ENCODE measurements at regions not wholly inside any gene's neighbourhood (a gene's known extent, or its start where the extent isn't known, plus 50 kb on each side); places are given as distances from the start of the nearest gene placed in this dataset.

DNA sequence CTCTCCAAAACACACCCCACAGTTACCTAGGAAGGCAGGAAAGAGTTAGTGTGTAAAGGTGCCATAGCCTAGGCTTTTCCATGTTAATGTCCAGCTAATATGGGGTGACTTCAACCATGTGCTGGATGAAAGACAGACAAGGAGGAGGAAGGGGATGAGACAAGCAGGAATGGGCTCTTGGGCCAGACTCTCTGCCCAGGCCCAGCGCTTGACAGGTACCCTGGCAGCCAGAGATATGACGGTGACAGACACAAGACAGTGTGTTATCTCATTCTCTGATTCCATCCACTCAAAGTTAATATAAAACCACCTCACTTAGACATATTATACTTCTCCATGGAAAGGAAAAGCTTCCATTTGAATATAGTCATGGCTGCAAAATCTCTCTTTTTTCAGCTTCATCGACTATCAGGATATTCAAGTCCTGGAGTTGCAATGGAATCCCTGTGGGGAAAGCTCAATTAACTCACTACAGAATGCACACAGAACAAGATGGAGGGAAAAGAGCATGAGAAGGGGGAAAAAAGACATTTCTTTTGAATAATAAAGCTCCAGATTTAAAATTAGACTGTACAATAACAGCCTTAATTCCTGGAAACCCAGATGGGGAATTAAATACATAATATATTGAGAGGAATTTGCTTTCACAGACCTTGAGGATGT lies 596.7 kb downstream of the TOX3 start:
- no peaks in the 10 kb centered on the region for H3K9me2 ChIP-seq (ENCODE audit: insufficient read depth)
- 0 out of 2 replicates have a peak overlapping the region, but pooled peaks have one; percentile 20 for H3K4me2 ChIP-seq
- H3K4me3 ChIP-seq = no peak overlapping the region
- H3K36me3 ChIP-seq (ENCODE audit: insufficient read depth) = no peaks in the 10 kb centered on the region
- no peaks in the 10 kb centered on the region for H3K79me2 ChIP-seq (replicated peaks; ENCODE audit: insufficient read depth)
- DNase-seq (ENCODE audit: low spot score) = no peak
- no peaks in the 10 kb centered on the region; the same call in 2 of the 3 replicates for H3K9me3 Mint-ChIP-seq
- H3K27ac Mint-ChIP-seq = no peak overlapping the region; the same call in 1 of the 2 replicates
- H3F3A ChIP-seq (replicated peaks; ENCODE audit: low read depth) = no peaks in the 10 kb centered on the region
- no peak for ATAC-seq
- no peaks in the 10 kb centered on the region for H4K20me1 ChIP-seq (replicated peaks; ENCODE audit: insufficient read depth)
- H3K4me3 Mint-ChIP-seq = no peak overlapping the region
- no peaks in the 10 kb centered on the region for H3K27me3 ChIP-seq (ENCODE audit: insufficient read depth)
- H2AFZ ChIP-seq = peak overlapping the region; percentile 34; the same call in 1 of the 2 replicates
- no peak overlapping the region for H3K27ac ChIP-seq (ENCODE audit: low read depth)
- TF ChIP-seq, protein P1, sequence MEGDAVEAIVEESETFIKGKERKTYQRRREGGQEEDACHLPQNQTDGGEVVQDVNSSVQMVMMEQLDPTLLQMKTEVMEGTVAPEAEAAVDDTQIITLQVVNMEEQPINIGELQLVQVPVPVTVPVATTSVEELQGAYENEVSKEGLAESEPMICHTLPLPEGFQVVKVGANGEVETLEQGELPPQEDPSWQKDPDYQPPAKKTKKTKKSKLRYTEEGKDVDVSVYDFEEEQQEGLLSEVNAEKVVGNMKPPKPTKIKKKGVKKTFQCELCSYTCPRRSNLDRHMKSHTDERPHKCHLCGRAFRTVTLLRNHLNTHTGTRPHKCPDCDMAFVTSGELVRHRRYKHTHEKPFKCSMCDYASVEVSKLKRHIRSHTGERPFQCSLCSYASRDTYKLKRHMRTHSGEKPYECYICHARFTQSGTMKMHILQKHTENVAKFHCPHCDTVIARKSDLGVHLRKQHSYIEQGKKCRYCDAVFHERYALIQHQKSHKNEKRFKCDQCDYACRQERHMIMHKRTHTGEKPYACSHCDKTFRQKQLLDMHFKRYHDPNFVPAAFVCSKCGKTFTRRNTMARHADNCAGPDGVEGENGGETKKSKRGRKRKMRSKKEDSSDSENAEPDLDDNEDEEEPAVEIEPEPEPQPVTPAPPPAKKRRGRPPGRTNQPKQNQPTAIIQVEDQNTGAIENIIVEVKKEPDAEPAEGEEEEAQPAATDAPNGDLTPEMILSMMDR (conservative IDR thresholded peaks at IDR 0.05; ENCODE audit: low read depth in 2 of 2) = no peak
- TF ChIP-seq, protein P2, sequence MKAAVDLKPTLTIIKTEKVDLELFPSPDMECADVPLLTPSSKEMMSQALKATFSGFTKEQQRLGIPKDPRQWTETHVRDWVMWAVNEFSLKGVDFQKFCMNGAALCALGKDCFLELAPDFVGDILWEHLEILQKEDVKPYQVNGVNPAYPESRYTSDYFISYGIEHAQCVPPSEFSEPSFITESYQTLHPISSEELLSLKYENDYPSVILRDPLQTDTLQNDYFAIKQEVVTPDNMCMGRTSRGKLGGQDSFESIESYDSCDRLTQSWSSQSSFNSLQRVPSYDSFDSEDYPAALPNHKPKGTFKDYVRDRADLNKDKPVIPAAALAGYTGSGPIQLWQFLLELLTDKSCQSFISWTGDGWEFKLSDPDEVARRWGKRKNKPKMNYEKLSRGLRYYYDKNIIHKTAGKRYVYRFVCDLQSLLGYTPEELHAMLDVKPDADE (IDR thresholded peaks at IDR 0.05) = no peak
- TF ChIP-seq STAT1 (IDR thresholded peaks at IDR 0.05; ENCODE audit: unreplicated experiment) (no peak), POLR2AphosphoS5 (IDR thresholded peaks at IDR 0.05; ENCODE audit: low read depth) (no peak), EZH2 (IDR thresholded peaks at IDR 0.05; ENCODE audit: low read depth, unreplicated experiment) (no peak), JUNB (IDR thresholded peaks at IDR 0.05; ENCODE audit: unreplicated experiment) (no peak), NANOG (IDR thresholded peaks at IDR 0.05; ENCODE audit: borderline replicate concordance) (no peak), ZNF331 (CRISPR knock-in tag; IDR thresholded peaks at IDR 0.05; ENCODE audit: low read depth) (no peak), EZH2phosphoT487 (IDR thresholded peaks at IDR 0.05; ENCODE audit: unreplicated experiment) (no peak), ZNF114 (CRISPR knock-in tag; IDR thresholded peaks at IDR 0.05) (no peak), CREB1 (CRISPR knock-in tag; IDR thresholded peaks at IDR 0.05; ENCODE audit: low read depth) (no peak)
- TF ChIP-seq, protein P3, sequence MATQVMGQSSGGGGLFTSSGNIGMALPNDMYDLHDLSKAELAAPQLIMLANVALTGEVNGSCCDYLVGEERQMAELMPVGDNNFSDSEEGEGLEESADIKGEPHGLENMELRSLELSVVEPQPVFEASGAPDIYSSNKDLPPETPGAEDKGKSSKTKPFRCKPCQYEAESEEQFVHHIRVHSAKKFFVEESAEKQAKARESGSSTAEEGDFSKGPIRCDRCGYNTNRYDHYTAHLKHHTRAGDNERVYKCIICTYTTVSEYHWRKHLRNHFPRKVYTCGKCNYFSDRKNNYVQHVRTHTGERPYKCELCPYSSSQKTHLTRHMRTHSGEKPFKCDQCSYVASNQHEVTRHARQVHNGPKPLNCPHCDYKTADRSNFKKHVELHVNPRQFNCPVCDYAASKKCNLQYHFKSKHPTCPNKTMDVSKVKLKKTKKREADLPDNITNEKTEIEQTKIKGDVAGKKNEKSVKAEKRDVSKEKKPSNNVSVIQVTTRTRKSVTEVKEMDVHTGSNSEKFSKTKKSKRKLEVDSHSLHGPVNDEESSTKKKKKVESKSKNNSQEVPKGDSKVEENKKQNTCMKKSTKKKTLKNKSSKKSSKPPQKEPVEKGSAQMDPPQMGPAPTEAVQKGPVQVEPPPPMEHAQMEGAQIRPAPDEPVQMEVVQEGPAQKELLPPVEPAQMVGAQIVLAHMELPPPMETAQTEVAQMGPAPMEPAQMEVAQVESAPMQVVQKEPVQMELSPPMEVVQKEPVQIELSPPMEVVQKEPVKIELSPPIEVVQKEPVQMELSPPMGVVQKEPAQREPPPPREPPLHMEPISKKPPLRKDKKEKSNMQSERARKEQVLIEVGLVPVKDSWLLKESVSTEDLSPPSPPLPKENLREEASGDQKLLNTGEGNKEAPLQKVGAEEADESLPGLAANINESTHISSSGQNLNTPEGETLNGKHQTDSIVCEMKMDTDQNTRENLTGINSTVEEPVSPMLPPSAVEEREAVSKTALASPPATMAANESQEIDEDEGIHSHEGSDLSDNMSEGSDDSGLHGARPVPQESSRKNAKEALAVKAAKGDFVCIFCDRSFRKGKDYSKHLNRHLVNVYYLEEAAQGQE (IDR thresholded peaks at IDR 0.05; ENCODE audit: unreplicated experiment) = no peak
- TF ChIP-seq, protein P4, sequence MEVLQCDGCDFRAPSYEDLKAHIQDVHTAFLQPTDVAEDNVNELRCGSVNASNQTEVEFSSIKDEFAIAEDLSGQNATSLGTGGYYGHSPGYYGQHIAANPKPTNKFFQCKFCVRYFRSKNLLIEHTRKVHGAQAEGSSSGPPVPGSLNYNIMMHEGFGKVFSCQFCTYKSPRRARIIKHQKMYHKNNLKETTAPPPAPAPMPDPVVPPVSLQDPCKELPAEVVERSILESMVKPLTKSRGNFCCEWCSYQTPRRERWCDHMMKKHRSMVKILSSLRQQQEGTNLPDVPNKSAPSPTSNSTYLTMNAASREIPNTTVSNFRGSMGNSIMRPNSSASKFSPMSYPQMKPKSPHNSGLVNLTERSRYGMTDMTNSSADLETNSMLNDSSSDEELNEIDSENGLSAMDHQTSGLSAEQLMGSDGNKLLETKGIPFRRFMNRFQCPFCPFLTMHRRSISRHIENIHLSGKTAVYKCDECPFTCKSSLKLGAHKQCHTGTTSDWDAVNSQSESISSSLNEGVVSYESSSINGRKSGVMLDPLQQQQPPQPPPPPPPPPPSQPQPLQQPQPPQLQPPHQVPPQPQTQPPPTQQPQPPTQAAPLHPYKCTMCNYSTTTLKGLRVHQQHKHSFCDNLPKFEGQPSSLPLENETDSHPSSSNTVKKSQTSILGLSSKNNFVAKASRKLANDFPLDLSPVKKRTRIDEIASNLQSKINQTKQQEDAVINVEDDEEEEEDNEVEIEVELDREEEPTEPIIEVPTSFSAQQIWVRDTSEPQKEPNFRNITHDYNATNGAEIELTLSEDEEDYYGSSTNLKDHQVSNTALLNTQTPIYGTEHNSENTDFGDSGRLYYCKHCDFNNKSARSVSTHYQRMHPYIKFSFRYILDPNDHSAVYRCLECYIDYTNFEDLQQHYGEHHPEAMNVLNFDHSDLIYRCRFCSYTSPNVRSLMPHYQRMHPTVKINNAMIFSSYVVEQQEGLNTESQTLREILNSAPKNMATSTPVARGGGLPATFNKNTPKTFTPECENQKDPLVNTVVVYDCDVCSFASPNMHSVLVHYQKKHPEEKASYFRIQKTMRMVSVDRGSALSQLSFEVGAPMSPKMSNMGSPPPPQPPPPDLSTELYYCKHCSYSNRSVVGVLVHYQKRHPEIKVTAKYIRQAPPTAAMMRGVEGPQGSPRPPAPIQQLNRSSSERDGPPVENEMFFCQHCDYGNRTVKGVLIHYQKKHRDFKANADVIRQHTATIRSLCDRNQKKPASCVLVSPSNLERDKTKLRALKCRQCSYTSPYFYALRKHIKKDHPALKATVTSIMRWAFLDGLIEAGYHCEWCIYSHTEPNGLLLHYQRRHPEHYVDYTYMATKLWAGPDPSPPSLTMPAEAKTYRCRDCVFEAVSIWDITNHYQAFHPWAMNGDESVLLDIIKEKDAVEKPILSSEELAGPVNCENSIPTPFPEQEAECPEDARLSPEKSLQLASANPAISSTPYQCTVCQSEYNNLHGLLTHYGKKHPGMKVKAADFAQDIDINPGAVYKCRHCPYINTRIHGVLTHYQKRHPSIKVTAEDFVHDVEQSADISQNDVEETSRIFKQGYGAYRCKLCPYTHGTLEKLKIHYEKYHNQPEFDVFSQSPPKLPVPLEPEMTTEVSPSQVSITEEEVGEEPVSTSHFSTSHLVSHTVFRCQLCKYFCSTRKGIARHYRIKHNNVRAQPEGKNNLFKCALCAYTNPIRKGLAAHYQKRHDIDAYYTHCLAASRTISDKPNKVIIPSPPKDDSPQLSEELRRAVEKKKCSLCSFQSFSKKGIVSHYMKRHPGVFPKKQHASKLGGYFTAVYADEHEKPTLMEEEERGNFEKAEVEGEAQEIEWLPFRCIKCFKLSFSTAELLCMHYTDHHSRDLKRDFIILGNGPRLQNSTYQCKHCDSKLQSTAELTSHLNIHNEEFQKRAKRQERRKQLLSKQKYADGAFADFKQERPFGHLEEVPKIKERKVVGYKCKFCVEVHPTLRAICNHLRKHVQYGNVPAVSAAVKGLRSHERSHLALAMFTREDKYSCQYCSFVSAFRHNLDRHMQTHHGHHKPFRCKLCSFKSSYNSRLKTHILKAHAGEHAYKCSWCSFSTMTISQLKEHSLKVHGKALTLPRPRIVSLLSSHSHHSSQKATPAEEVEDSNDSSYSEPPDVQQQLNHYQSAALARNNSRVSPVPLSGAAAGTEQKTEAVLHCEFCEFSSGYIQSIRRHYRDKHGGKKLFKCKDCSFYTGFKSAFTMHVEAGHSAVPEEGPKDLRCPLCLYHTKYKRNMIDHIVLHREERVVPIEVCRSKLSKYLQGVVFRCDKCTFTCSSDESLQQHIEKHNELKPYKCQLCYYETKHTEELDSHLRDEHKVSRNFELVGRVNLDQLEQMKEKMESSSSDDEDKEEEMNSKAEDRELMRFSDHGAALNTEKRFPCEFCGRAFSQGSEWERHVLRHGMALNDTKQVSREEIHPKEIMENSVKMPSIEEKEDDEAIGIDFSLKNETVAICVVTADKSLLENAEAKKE (CRISPR knock-in tag; IDR thresholded peaks at IDR 0.05) = no peak
- no peaks in the 10 kb centered on the region for H3K27me3 Mint-ChIP-seq (ENCODE audit: insufficient read depth, low read depth, poor library complexity)
- H3K4me1 Mint-ChIP-seq = peaks cover 64% of the 10 kb centered on the region
- no peaks in the 10 kb centered on the region for H3K36me3 Mint-ChIP-seq (ENCODE audit: low read depth)
- H3K4me1 ChIP-seq (ENCODE audit: insufficient read depth) = peaks cover 63% of the 10 kb centered on the region
